IPS-NIHi7 (cell line): ENCODE measurements at regions not wholly inside any gene's neighbourhood (a gene's known extent, or its start where the extent isn't known, plus 50 kb on each side); places are given as distances from the start of the nearest gene placed in this dataset.
A peak's percentile ranks its signal among the peaks of the same experiment; 100 is the strongest.
"Not testable (repeated sequence)": the region's sequence is repeated elsewhere in the genome, so short reads cannot be mapped to it uniquely, and the experiment has no call there.

Source experiments
- DNase-seq: peaks from one replicate; pipeline ENCODE4 v3.0.0; 2012; ENCODE audit warnings: mixed read lengths; ENCODE audit errors: extremely low spot score

DNA sequence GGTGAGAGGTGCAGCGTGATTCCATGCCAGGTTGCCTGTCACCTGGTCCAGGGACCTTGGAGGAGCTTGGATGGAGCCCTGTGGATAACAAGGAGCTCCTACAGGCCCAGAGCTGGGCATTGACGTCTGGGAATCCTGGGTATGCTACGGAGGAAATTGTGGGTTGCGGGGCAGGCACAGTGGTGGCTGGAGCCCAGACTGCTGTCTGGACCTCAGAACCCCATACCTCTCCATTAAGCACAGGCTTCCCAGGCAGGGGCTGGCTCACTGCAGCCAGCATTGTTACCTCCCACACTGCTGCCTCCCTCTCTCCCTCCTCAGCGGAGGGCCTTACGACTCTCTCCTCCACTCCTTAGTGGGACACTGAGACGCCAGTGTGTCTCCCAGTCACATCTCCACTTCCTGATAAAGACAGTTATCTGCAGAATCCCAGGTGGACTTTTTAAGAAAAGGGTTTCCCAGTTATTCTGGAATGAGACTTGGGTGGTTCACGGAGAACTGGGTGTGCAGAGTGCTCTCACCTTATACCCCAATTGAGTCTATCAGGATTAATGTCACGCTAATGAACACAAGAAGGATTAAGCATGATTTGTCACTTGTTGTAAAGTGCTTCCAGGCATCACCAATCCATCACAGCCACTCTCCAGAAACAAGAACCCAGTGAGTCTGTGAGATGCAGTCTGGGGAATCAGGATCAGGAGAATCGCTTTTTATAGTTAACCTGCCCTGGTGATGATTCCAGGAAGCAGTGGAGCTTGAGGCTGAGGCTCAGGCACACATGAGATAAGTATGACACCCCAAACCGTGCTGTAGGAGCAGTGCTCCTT lies 309.4 kb downstream of the RPS24 start:
- DNase-seq: no peak

DNA sequence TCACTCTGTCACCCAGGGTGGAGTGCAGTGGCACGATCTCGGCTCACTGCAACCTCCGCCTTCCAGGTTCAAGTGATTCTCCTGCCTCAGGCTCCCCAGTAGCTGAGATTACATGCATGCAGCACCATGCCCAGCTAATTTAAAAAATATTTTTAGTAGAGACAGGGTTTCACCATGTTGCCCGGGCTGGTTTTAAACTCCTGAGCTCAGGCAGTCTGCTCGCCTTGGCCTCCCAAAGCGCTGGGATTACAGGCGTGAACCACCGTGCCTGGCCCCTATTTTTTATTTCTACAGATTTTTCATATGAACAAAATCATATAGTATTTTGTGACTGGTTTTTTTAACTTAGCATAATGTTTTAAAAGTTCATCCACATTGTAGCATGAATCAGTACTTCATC lies 310.6 kb downstream of the RPS24 start:
- not testable (repeated sequence) for DNase-seq

DNA sequence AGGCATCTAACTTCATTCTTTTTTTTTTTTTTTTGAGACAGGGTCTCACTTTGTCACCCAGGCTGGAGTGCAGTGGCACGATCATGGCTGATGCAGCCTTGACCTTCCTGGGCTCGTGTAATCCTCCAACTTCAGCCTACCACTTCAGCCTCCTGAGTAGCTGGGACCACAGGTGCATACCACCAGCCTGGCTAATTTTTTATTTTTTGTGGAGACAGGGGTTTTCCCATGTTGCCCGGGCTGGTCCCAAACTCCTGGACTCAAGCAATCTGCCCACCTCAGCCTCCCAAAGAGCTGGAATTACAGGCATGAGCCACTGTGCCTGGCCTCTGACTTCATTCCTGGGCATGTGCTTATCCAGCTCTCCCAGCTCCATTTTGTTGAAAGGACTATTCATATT lies 311.9 kb downstream of the RPS24 start:
- not testable (repeated sequence) for DNase-seq

DNA sequence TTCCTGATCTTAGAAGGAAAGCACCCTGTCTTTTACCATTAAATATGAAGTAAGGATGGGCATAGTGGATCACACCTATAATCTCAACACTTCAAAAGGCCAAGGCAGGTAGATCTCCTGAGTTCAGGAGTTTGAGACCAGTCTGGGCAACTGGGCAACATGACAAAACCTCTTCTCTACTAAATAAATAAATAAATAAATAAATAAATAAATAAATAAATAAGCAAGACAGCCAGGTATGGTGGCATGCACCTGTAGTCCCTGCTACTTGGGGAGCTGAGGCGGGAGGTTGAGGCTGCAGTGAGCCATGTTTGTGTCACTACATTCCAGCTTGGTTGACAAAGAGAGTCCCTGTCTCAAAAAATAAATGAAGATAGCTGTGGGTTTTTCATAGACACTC lies 313.1 kb downstream of the RPS24 start:
- no peak for DNase-seq

DNA sequence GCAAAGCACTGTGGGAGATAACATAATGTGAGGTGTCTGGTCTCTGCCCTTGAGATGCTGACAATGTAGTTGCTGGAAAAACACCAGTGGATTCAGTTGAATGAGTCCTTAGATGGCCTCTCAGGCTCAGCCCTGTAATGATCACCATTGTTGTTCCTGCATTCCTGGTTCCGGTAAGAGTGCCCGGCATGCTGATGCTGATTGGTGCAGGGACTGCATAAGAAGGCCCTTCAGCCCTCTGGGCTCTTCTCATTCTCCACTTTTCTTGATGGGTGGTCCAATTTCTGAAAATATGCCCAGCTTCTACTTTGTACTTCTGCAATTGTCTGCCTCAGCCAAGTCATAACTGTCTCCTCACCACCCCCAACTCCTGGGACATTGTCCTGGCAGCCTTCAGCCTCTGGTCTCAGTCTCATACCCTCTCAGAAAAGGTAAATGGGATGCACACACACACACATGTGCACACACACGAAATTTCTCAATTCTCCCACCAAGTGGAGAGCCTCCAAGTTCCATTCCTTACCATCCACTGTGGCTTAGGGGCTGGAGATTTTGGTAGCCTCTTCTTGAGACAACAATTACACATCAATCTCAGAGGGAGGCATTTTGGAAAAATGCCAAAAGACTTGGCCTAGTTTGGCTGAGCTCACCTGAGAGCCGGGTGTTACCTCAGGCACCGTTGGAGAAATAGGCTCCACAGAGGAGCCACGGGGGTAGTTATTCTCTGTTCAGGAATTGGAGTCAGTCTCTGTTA lies 314.9 kb downstream of the RPS24 start:
- no peak for DNase-seq

DNA sequence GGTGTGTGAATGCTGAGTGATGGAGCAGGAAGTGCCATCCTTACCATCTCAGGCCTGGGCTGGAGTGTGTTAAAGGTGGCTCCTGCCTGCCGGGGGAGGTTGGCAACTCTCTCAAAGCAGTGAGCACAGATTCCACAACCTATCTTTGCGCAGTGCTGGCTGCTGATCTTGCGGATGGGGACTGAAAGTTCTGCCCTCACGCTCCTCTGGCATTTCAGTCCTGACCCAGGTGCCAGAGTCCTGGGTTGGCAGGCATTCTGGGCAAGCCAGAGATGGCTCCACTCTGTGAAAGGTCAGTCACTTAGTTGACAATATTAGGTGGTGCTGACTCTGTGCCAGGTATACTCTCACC lies 315.5 kb downstream of the RPS24 start:
- no peak for DNase-seq

DNA sequence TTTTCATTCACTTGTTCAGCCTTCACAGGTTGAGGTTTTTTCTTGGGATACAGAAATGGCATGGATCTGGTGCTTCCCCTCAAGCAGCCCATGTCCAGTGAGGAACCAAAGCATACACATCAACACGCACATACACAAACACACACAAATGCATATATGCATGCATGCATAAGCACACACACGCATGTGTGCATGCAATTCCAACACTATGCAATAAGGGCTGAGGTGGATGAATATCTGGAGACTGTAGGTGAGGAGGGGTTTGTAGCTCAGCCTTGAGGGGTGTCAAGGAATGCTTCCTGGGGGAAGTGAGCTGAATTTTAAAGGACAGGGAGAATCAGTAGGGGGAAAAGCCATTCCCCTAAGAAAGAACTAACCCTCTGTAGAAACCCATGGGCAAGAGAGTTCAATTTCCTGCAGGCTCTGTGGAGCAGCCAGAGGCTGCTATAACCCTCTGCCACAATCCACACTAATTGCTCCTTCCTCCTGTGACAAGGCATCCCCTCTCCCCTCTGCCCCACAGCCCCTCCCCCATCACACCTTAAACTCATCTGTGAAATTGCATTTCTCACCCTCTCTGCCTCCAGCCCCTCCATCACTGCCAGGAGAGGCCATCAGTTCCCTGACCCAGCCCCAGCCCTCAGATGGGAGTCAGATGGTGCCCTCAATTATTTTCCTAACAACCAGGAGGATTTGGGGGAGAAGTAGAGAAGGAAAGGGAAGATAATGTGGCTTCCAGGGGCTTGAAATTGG lies 316.4 kb downstream of the RPS24 start:
- DNase-seq: no peak

DNA sequence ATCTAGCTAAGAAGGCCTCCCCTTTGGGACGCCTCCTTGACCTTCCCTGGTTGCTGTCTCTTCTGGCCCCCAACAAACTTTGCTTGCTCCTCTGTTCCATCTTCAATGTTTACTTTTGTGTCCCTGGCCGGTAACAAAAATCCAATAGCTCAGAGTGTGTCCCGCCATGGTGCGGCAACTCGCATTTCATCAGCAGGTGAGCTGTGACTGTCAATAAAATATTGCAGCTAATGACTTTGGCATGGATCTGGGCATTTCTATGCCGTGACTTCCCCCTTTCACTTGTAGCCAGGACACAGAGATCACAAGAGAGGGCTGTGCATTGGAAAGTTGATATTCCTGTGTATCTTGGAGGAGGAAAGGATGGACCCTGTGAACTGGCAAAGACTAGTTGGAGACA lies 317.6 kb downstream of the RPS24 start:
- no peak for DNase-seq

DNA sequence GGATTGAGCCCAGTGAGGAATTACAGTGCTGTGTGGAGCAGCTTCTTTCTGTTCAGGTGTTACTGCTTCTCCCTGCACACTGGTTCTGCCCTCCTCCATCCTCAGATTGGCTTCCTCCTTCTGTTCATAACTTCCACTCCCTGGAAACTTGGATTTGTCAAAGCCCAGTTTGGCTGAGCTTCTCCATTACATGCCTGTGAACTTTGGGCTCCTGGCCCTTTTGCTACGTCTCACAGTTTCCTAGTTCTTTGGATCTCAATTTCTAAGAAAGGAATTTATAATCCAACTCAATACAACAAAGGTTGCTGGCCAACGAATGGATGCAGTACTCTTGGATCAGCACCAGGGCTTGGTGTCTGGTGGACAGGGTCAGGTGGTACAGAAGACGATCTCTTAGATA lies 318.1 kb downstream of the RPS24 start:
- no peak for DNase-seq

DNA sequence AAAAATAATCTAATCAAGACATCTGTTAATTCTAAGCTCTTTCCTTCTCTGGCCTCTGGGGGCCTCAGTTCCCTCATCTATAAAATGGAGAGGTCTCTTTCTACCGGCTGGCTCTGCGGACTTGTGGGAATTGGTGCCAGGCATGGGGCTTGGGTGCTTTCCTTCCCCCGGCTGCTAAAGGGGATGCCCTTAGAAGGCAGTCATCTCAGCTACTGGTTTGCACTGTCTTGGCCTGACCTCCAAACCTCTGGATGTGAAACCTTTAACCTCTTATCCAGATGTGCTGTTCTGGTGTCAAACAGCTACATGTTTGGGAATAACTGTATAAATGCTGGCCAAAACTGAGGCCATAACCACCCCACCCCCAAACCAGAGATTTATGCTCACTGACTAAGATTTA lies 320.0 kb downstream of the RPS24 start:
- DNase-seq: no peak

DNA sequence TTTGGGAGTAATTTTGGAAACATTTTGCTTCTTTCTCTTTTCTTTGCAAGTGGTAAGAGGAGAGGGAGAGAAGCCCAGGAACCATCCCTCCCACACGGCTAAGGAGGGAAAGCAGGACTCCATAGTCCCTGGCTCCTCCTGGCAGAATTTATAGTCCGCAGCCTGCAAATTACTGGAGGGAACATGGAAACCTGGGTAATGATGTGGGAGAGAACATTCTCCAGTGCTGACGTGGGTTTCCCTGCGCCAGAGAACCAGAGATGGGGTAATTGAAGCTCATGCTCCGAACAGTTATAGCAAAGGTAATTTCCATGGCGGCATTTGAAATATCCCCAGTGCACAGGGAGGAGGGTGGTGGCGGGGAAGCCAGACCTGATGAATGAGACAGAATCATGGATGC lies 320.4 kb downstream of the RPS24 start:
- DNase-seq: no peak

DNA sequence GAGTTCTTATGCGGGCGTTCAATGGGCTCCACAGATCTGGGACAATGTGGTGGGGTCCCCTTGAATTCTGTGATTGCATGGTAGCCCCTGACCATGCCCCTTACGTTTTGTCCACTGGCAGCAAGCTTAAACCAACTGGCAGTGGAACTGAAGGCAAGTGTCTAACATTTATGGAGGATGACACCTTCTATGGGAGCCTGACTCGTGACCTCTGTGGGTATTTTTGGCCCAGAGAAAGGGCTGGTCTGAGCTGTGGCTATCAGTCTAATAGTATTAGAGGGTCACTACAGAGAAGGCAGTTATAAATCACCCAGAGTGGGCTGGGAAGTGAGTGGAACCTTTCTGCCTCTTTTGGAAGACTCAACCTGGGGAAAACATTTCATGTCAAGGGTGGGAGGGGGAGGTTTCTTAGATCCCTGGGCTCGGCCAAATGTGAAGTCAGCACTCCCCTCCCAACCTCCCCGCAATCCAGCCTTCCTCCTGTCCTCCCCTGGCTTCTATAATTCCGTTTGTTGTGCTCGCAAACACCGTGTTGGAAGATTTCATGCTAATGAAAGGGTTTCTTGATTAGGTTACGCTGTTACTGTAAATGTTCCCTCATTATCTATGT lies 322.7 kb downstream of the RPS24 start:
- no peak for DNase-seq

DNA sequence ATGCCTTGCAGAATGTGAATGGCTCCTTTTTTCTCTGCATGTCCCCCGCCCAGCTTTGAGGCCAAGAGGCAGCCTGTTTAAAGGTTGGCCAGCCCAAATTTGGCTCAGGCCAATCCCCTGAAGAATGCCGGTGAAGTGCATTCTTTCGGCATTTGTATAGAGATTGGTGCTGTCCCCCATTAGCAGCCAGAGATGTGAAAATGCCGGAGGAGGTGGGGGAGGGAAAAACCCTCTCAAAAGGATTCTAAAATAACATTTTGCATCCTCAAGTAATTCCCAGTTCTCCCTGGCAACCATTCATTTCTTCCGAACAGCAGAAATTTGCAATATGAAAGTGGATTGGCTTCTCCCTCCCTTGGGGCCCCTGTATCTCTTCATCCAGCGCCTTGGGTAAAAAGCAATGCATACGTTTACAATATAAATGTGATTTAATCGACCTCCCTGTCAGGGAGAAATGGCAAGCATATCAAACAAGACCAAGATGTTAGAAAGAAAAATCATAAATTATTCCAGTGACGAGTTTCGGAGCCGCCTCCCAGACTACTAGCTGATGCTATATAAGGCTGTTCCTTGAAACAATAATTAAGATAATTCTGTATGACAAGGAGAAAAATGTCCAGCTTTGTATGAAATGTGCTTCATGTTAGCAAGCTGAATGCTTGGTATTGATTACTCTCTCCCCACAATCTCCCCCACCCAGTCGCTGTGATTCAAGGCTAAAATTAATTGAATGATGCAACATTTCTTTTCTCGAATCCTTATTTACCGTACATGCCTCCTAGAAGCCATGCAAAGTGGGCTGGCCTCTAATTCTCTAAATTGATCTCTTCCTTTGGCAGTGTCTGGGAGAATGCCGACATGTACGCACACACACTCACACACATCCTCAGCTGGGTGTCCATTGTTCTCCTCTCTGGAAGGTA lies 323.7 kb downstream of the RPS24 start:
- peak; percentile 80 for DNase-seq

DNA sequence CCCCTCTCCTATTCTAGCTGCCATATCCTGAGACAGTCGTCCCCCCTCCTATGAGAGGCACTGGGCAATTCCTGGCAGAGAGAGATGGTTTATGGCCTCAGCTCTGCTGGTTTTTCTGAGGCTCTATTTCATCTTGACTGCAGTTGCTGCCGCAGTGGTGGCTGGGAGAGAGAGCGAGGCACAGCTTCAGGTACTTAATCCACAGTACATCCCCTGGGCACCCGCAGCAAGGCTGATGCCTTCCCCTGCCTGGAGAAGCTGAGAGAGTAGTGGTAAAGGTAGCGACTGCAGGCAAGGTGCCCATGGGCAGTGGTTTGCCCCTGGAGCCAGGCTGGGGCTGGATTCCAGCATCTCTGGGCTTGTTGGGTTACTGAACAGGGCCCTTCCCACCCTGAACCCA lies 324.7 kb downstream of the RPS24 start:
- DNase-seq: no peak

DNA sequence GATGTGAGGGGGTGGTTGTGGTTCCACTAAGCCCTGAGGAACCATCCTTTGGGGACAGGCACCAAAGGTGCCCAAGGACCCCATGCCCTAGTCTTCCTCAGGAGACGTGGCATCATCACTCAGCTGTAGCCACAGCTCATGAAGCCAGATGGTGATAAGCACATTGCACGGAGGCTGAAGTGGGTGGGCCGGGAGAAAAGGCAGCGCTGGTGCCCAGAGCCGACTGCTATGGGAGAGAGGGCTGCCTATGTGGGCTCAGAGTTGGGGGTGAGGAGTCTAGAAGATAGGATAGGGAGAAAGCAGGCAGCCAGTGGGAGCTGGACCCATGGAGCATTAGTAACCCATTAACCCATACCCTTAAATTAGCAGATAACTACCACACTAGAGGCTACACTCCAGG lies 325.3 kb downstream of the RPS24 start:
- DNase-seq: no peak

DNA sequence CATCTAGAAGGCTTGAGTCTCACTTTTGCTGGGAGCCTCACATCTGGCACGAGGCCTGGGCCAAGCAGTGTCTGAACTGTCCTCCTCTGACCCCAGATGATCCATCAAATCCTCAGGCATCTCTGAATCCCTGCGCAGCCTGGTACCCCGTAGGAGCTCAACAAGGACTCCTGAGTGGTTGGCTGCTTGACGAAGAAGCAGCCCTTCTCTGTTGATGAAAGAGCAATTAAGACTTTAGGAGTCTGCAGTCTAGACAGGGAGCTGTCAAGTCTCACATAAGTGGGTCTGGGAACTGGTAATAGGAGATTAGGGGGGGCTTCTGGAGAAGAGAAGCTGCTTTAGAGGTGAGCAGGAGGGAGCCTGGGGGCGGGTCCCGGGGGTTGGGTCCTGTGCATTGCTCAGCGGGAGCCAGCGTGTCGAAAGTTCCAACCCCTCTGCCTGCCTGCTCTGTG lies 326.0 kb downstream of the RPS24 start:
- DNase-seq: peak; percentile 61

DNA sequence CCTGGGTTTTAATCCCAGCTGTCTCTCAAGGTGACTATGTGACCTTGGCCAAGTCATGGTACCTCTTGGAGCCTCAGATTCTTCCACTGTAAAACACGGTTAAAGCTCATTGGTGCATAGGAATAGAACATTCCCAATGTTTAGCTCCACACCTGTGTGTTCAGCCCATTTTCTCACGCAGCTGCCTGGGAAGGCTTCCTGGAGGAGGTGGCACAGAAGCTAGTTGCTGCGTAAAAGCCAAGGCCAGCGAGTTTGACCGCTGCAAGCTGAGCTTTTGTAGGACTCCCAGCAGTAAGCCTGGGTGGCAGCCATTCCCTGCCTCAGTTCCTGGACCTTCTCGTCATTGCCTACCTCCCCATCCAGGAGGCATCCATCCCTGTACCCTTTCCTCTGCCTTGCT lies 326.6 kb downstream of the RPS24 start:
- DNase-seq: no peak

DNA sequence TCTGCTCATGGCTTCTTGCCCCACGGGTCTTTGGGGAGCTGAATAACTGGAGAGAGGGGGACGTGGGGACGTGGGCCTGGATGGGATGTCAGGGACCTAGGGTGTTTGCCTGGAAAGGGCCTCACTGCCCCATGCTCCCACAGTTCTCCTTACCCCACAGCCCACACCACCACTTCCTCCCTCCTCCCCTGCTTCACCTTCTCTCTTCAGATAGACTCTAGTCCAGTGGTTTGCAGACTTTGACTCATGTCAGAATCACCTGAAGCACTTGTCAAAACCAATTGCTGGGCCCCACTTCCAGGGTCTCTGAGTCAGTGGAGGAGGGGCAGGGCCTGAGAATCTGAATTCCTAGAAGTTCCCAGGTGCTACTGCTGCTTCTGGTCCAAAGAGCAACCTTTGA lies 327.4 kb downstream of the RPS24 start:
- no peak for DNase-seq

DNA sequence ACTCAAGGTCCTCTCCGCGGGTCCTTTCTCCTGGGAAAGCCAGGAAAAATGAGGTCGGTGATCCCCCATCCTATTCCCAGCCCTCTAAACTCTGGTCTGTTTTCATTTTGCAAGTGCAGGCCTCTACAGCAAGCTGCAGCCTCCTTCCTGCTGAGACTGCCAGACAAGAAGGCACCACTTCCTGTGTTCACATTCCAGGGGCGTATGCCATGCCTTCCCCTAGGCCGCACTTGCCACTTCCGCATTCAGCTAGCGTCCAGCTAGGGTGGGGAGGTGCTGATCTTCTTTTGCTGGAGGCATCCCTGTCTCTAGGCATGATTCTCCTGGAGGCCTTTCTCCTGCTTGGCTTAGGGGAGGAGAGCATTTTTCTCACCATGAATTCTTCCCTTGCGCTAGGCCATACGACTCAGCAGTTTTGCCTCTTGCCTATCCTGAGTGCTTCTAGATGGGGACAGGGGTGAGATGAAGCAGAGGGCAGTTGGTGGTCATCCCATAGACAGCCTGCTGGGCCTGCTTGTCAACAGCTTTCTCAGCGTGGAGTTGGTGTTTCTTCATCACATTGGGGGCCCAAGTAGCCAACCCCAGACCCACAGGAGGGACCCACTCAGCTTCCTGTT lies 328.9 kb downstream of the RPS24 start:
- peak; percentile 44 for DNase-seq

DNA sequence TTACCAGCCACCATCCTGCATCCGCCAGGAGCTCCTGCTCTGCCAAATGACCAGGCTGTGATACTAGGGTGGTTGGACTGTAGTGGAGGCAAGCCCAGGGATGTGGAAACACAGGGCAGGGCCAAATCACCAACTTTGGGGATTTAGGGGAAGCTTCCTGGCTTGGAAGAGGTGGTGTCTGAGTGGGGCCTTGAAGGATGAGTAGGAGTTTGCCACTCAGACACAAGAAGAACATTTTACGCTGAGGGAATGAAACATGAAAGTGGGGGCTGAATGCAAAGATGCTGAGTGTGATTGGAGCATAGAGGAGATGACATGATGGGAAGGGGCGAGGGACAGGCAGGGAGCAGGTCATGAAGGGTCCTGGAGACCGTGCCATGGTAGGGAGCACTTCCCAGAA lies 329.5 kb downstream of the RPS24 start:
- no peak for DNase-seq

DNA sequence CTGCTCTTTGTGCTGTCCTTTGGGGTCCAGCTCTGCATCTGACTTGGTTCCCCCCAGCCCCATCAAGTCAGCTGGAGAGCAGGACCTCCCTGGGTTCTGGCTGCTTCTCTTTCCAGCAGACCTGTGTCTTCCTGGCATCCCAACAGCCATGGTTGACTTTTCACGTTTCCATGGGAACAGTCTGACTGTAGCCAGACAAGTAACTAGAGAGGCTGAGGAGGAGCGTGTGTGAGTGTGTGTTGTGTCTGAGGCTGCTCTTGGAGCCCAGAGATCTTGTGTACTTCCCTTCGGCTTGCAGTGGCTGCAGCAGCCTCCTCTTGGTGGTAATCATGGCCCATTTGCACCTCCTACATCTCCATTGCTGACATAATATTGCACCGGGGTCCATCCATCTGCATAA lies 332.0 kb downstream of the RPS24 start:
- no peak for DNase-seq
